ENCODE measurements at regions not wholly inside any gene's neighbourhood (a gene's known extent, or its start where the extent isn't known, plus 50 kb on each side); places are given as distances from the start of the nearest gene placed in this dataset.

GRCh38 chr18:24825397-24825796 lies 365.0 kb downstream of the HRH4 start:
- H3K36me3 Mint-ChIP-seq (ENCODE audit: insufficient read depth): no peaks in the 10 kb centered on the region
- H3K27me3 Mint-ChIP-seq: peaks cover 21% of the 10 kb centered on the region
- H3K27ac Mint-ChIP-seq (ENCODE audit: low read depth): no peak overlapping the region
- ATAC-seq (replicated peaks; ENCODE audit: extremely low read depth, poor library complexity, severe bottlenecking): no peak
- H3K4me1 Mint-ChIP-seq: no peaks in the 10 kb centered on the region
- H3K4me3 Mint-ChIP-seq: no peak overlapping the region
- no peaks in the 10 kb centered on the region for H3K9me3 Mint-ChIP-seq
- DNase-seq (ENCODE audit: low spot score in 2 of 2): no peak

GRCh38 chr18:24826605-24827004 lies 366.2 kb downstream of the HRH4 start:
- H3K27me3 Mint-ChIP-seq: peaks cover 33% of the 10 kb centered on the region
- H3K27ac Mint-ChIP-seq (ENCODE audit: low read depth): no peak overlapping the region
- no peak overlapping the region for H3K4me3 Mint-ChIP-seq
- H3K36me3 Mint-ChIP-seq (ENCODE audit: insufficient read depth): no peaks in the 10 kb centered on the region
- ATAC-seq (replicated peaks; ENCODE audit: extremely low read depth, poor library complexity, severe bottlenecking) (no peak), DNase-seq (ENCODE audit: low spot score in 2 of 2) (no peak)
- H3K9me3 Mint-ChIP-seq: no peaks in the 10 kb centered on the region
- no peaks in the 10 kb centered on the region for H3K4me1 Mint-ChIP-seq

GRCh38 chr18:24827501-24827900 lies 367.1 kb downstream of the HRH4 start:
- H3K27ac Mint-ChIP-seq (ENCODE audit: low read depth): no peak overlapping the region
- H3K4me1 Mint-ChIP-seq: no peaks in the 10 kb centered on the region
- no peak for DNase-seq (ENCODE audit: low spot score in 2 of 2)
- H3K27me3 Mint-ChIP-seq: peaks cover 33% of the 10 kb centered on the region
- no peak overlapping the region for H3K4me3 Mint-ChIP-seq
- no peaks in the 10 kb centered on the region for H3K36me3 Mint-ChIP-seq (ENCODE audit: insufficient read depth)
- H3K9me3 Mint-ChIP-seq: no peaks in the 10 kb centered on the region
- no peak for ATAC-seq (replicated peaks; ENCODE audit: extremely low read depth, poor library complexity, severe bottlenecking)

- Mint-ChIP-seq H3K27me3 (peaks cover 59% of the 10 kb centered on the region), H3K27ac (ENCODE audit: low read depth) (no peak overlapping the region), H3K4me1 (no peaks in the 10 kb centered on the region), H3K9me3 (no peaks in the 10 kb centered on the region), H3K4me3 (no peak overlapping the region), H3K36me3 (ENCODE audit: insufficient read depth) (no peaks in the 10 kb centered on the region)
- DNase-seq (ENCODE audit: low spot score in 2 of 2): no peak
- ATAC-seq (replicated peaks; ENCODE audit: extremely low read depth, poor library complexity, severe bottlenecking): no peak
These were observed 370.6 kb downstream of the HRH4 start for GRCh38 chr18:24831081-24831480.

- H3K9me3 Mint-ChIP-seq: no peaks in the 10 kb centered on the region
- no peak overlapping the region for H3K4me3 Mint-ChIP-seq
- H3K27ac Mint-ChIP-seq (ENCODE audit: low read depth): no peak overlapping the region
- peaks cover 59% of the 10 kb centered on the region for H3K27me3 Mint-ChIP-seq
- DNase-seq (ENCODE audit: low spot score in 2 of 2): no peak
- no peak for ATAC-seq (replicated peaks; ENCODE audit: extremely low read depth, poor library complexity, severe bottlenecking)
- no peaks in the 10 kb centered on the region for H3K4me1 Mint-ChIP-seq
- no peaks in the 10 kb centered on the region for H3K36me3 Mint-ChIP-seq (ENCODE audit: insufficient read depth)
These were observed 371.6 kb downstream of the HRH4 start for GRCh38 chr18:24831871-24832665.

GRCh38 chr18:24835751-24836150 lies 375.3 kb downstream of the HRH4 start:
- ATAC-seq (replicated peaks; ENCODE audit: extremely low read depth, poor library complexity, severe bottlenecking) (no peak), DNase-seq (ENCODE audit: low spot score in 2 of 2) (no peak)
- Mint-ChIP-seq H3K27ac (ENCODE audit: low read depth) (no peak overlapping the region), H3K36me3 (ENCODE audit: insufficient read depth) (no peaks in the 10 kb centered on the region), H3K4me3 (no peak overlapping the region), H3K27me3 (peaks cover 45% of the 10 kb centered on the region), H3K4me1 (no peaks in the 10 kb centered on the region), H3K9me3 (no peaks in the 10 kb centered on the region)

GRCh38 chr18:24837066-24837465 lies 376.6 kb downstream of the HRH4 start:
- no peak overlapping the region for H3K4me3 Mint-ChIP-seq
- no peaks in the 10 kb centered on the region for H3K9me3 Mint-ChIP-seq
- no peak overlapping the region for H3K27ac Mint-ChIP-seq (ENCODE audit: low read depth)
- H3K4me1 Mint-ChIP-seq: no peaks in the 10 kb centered on the region
- H3K36me3 Mint-ChIP-seq (ENCODE audit: insufficient read depth): no peaks in the 10 kb centered on the region
- no peak for DNase-seq (ENCODE audit: low spot score in 2 of 2)
- ATAC-seq (replicated peaks; ENCODE audit: extremely low read depth, poor library complexity, severe bottlenecking): no peak
- H3K27me3 Mint-ChIP-seq: peaks cover 32% of the 10 kb centered on the region

GRCh38 chr18:24840051-24840450 lies 379.6 kb downstream of the HRH4 start:
- Mint-ChIP-seq H3K4me3 (no peak overlapping the region), H3K36me3 (ENCODE audit: insufficient read depth) (no peaks in the 10 kb centered on the region), H3K27ac (ENCODE audit: low read depth) (no peak overlapping the region), H3K27me3 (peaks cover 18% of the 10 kb centered on the region), H3K4me1 (no peaks in the 10 kb centered on the region), H3K9me3 (no peaks in the 10 kb centered on the region)
- ATAC-seq (replicated peaks; ENCODE audit: extremely low read depth, poor library complexity, severe bottlenecking) (no peak), DNase-seq (ENCODE audit: low spot score in 2 of 2) (no peak)

- no peaks in the 10 kb centered on the region for H3K36me3 Mint-ChIP-seq (ENCODE audit: insufficient read depth)
- no peaks in the 10 kb centered on the region for H3K9me3 Mint-ChIP-seq
- peaks cover 15% of the 10 kb centered on the region for H3K27me3 Mint-ChIP-seq
- H3K4me1 Mint-ChIP-seq: no peaks in the 10 kb centered on the region
- H3K4me3 Mint-ChIP-seq: no peak overlapping the region
- no peak overlapping the region for H3K27ac Mint-ChIP-seq (ENCODE audit: low read depth)
- DNase-seq (ENCODE audit: low spot score in 2 of 2) (no peak), ATAC-seq (replicated peaks; ENCODE audit: extremely low read depth, poor library complexity, severe bottlenecking) (no peak)
These were observed 380.2 kb downstream of the HRH4 start for GRCh38 chr18:24840640-24841039.

GRCh38 chr18:24841536-24841935 lies 381.1 kb downstream of the HRH4 start:
- Mint-ChIP-seq H3K27ac (ENCODE audit: low read depth) (no peak overlapping the region), H3K27me3 (peaks cover 10% of the 10 kb centered on the region), H3K36me3 (ENCODE audit: insufficient read depth) (no peaks in the 10 kb centered on the region), H3K9me3 (no peaks in the 10 kb centered on the region), H3K4me1 (no peaks in the 10 kb centered on the region), H3K4me3 (no peak overlapping the region)
- no peak for ATAC-seq (replicated peaks; ENCODE audit: extremely low read depth, poor library complexity, severe bottlenecking)
- no peak for DNase-seq (ENCODE audit: low spot score in 2 of 2)

- H3K4me3 Mint-ChIP-seq: no peak overlapping the region
- DNase-seq (ENCODE audit: low spot score in 2 of 2) (no peak), ATAC-seq (replicated peaks; ENCODE audit: extremely low read depth, poor library complexity, severe bottlenecking) (no peak)
- H3K27ac Mint-ChIP-seq (ENCODE audit: low read depth): no peak overlapping the region
- peaks cover 10% of the 10 kb centered on the region for H3K27me3 Mint-ChIP-seq
- H3K9me3 Mint-ChIP-seq: no peaks in the 10 kb centered on the region
- H3K36me3 Mint-ChIP-seq (ENCODE audit: insufficient read depth): no peaks in the 10 kb centered on the region
- no peaks in the 10 kb centered on the region for H3K4me1 Mint-ChIP-seq
These were observed 382.7 kb downstream of the HRH4 start for GRCh38 chr18:24843123-24843522.

- Mint-ChIP-seq H3K9me3 (no peaks in the 10 kb centered on the region), H3K27me3 (peaks cover 29% of the 10 kb centered on the region)
- DNase-seq (ENCODE audit: low spot score in 2 of 2): no peak
These were observed 385.7 kb downstream of the HRH4 start for GRCh38 chr18:24846138-24846537.

GRCh38 chr18:24850532-24850931 lies 390.1 kb downstream of the HRH4 start:
- Mint-ChIP-seq H3K36me3 (ENCODE audit: insufficient read depth) (no peaks in the 10 kb centered on the region), H3K9me3 (no peaks in the 10 kb centered on the region), H3K4me3 (no peak overlapping the region), H3K4me1 (no peaks in the 10 kb centered on the region), H3K27me3 (peaks cover 27% of the 10 kb centered on the region), H3K27ac (ENCODE audit: low read depth) (no peak overlapping the region)
- no peak for ATAC-seq (replicated peaks; ENCODE audit: extremely low read depth, poor library complexity, severe bottlenecking)
- no peak for DNase-seq (ENCODE audit: low spot score in 2 of 2)

More at GRCh38 chr18:24846138-24846537, 385.7 kb downstream of the HRH4 start:
- Mint-ChIP-seq H3K36me3 (ENCODE audit: insufficient read depth) (no peaks in the 10 kb centered on the region), H3K27ac (ENCODE audit: low read depth) (no peak overlapping the region), H3K4me1 (no peaks in the 10 kb centered on the region), H3K4me3 (no peak overlapping the region)
- ATAC-seq (replicated peaks; ENCODE audit: extremely low read depth, poor library complexity, severe bottlenecking): no peak

Measured in central memory CD8-positive, alpha-beta T cell (primary cell).